ENCODE measurements at regions not wholly inside any gene's neighbourhood (a gene's known extent, or its start where the extent isn't known, plus 50 kb on each side); places are given as distances from the start of the nearest gene placed in this dataset.
A peak's percentile ranks its signal among the peaks of the same experiment; 100 is the strongest.
"Not testable (repeated sequence)": the region's sequence is repeated elsewhere in the genome, so short reads cannot be mapped to it uniquely, and the experiment has no call there.

GRCh38 chr20:20795119-20795518 lies 82.7 kb upstream of the RALGAPA2 start:
- H3K4me3 Mint-ChIP-seq: no peak overlapping the region
- H3K36me3 Mint-ChIP-seq (ENCODE audit: insufficient read depth): no peaks in the 10 kb centered on the region
- no peak overlapping the region for H3K27ac Mint-ChIP-seq
- H3K4me1 Mint-ChIP-seq (ENCODE audit: low read depth in 2 of 2): no peaks in the 10 kb centered on the region
- H3K27me3 Mint-ChIP-seq: peaks cover 12 to 64% of the 10 kb centered on the region in 2 donors
- H3K9me3 Mint-ChIP-seq: no peaks in the 10 kb centered on the region
- DNase-seq (no peak), ATAC-seq (replicated peaks) (no peak)

GRCh38 chr20:20793591-20793990 lies 81.1 kb upstream of the RALGAPA2 start:
- Mint-ChIP-seq H3K27ac (no peak overlapping the region), H3K4me1 (ENCODE audit: low read depth in 2 of 2) (no peaks in the 10 kb centered on the region), H3K9me3 (no peaks in the 10 kb centered on the region), H3K4me3 (no peak overlapping the region), H3K36me3 (ENCODE audit: insufficient read depth) (no peaks in the 10 kb centered on the region), H3K27me3 (peaks cover 12 to 75% of the 10 kb centered on the region in 2 donors)
- no peak for DNase-seq
- no peak for ATAC-seq (replicated peaks)

DNA sequence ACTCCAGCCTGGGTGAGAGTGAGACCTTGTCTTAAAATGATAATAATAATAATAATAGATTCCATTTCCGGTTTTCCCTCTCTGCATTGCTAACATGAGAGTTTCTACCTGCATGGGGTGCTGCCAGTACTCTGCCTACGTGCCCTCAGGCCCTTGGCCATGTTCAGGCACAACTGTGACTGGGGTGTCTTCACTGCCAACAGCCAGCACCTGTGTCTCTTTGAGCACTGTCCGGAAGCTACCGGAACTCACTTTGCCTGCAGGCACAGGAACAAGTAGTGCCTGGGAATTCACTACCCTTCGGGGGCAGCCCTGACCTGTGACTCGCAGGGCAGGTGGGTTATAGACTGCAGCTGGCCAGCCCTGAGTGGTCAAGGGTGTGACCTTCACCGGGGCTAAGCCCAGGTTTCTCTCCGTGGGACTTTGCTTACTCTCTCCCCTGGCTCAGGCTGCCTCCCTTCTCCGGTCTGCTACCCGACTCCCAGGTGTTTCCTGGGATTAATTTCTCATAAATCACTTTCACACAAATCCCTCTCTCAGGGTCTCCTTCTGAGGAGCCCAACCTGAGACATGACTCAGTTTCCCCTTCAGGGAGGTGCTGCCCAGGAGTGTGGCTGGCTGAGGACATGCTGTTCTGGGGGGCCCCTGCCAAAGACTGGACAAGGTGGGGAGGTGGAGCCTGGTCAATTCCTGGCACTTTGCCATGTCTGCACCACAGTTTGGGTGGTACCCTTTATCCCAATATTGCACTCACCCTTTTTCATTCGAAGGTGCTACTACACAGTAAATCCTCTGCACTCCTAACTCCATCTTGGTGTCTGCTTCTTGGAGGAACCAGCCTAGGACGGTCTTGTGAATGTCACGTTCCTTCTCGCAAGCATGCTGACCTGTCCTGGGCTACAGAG lies 79.5 kb upstream of the RALGAPA2 start:
- no peak for ATAC-seq (replicated peaks)
- Mint-ChIP-seq H3K36me3 (ENCODE audit: insufficient read depth) (no peaks in the 10 kb centered on the region), H3K27ac (no peak overlapping the region), H3K9me3 (no peaks in the 10 kb centered on the region), H3K4me3 (no peak overlapping the region), H3K27me3 (peaks cover 26 to 75% of the 10 kb centered on the region in 2 donors), H3K4me1 (ENCODE audit: low read depth in 2 of 2) (no peaks in the 10 kb centered on the region)
- no peak for DNase-seq

DNA sequence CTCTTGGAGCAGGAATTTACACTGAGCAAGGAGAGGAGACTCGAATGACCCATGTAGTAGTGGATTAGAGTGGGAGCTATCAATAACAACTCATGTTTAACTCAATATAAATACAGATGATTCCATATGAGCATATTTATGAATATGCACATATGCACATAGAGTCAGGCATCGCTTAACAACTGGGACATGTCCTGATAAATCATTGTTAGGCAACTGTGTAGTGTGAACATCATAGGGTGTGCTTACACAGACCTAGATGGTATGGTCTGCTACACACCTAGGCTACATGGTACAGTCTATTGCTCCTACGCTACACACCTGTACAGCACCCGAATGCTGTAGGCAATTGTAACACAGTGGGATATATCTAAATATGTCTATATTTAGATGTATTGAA lies 75.9 kb upstream of the RALGAPA2 start:
- DNase-seq (no peak), ATAC-seq (replicated peaks) (no peak)
- no peak overlapping the region for H3K4me3 Mint-ChIP-seq
- peaks cover 25 to 49% of the 10 kb centered on the region in 2 donors for H3K27me3 Mint-ChIP-seq
- no peak overlapping the region for H3K27ac Mint-ChIP-seq
- H3K36me3 Mint-ChIP-seq (ENCODE audit: insufficient read depth): no peaks in the 10 kb centered on the region
- H3K9me3 Mint-ChIP-seq: no peaks in the 10 kb centered on the region
- no peaks in the 10 kb centered on the region for H3K4me1 Mint-ChIP-seq (ENCODE audit: low read depth in 2 of 2)

DNA sequence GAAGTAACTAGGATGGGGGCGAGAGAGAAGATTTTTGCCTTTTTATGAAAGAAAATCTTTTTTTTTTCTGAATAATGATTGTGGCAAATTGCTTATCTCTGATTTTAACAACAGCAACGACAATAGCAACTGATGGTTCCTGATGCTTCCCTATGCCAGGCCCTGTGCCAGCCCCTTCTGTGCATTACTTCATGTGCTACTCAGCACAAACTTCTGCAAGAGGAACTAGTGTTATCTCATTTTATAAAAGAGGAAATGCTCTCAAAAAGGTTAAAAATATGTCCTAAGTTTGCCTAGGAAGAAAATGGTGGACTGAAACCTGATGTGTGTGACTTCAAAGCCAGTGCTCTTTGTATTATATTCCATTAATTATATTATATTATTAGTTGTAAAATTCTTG lies 74.0 kb upstream of the RALGAPA2 start:
- ATAC-seq (replicated peaks) (no peak), DNase-seq (no peak)
- peaks cover 17 to 34% of the 10 kb centered on the region in 2 donors for H3K27me3 Mint-ChIP-seq
- H3K4me1 Mint-ChIP-seq (ENCODE audit: low read depth in 2 of 2): no peaks in the 10 kb centered on the region
- H3K4me3 Mint-ChIP-seq: no peak overlapping the region
- H3K36me3 Mint-ChIP-seq (ENCODE audit: insufficient read depth): no peaks in the 10 kb centered on the region
- H3K9me3 Mint-ChIP-seq: no peaks in the 10 kb centered on the region
- H3K27ac Mint-ChIP-seq: no peak overlapping the region

DNA sequence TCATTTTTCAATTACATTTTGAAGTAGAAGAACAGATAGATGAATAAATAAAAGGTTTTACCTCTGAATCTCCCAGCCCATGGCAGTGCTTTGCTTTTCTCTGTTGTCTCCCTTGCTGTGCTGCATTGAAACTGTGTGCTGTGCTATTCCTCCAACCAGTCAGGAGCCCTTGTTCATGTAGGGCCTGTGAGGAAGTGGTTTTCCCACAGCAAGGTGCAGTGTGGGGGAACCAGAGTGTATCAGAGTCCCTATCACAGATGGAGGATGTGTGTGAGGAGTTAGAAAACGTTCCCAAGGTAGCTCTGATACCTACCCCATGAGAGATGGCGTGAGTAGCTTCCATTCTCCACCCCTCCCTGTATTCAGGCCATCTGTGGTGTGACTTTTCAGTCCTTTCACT lies 72.8 kb upstream of the RALGAPA2 start:
- no peak overlapping the region for H3K4me3 Mint-ChIP-seq
- H3K9me3 Mint-ChIP-seq: no peaks in the 10 kb centered on the region
- ATAC-seq (replicated peaks) (no peak), DNase-seq (no peak)
- H3K27ac Mint-ChIP-seq: no peak overlapping the region
- no peaks in the 10 kb centered on the region for H3K36me3 Mint-ChIP-seq (ENCODE audit: insufficient read depth)
- H3K27me3 Mint-ChIP-seq: peaks cover 17 to 34% of the 10 kb centered on the region in 2 donors
- H3K4me1 Mint-ChIP-seq (ENCODE audit: low read depth in 2 of 2): no peaks in the 10 kb centered on the region

DNA sequence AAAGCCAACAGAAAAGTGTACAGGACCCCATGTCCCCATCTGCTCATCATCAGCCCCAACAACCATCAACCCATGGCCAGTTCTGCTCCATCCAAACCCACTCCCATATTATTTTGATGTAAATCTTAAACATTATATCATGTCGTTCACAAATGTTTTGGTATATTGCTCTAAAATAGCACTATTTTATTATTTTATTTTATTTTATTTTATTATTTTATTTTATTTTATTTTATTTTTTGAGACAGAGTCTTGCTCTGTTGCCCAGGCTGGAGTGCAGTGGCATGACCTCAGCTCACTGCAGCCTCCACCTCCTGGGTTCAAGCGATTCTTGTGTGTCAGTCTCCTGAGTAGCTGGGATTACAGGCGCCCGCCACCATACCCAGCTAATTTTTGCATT lies 72.0 kb upstream of the RALGAPA2 start:
- not testable (repeated sequence) for H3K4me3 Mint-ChIP-seq; H3K27ac Mint-ChIP-seq; H3K4me1 Mint-ChIP-seq (ENCODE audit: low read depth in 2 of 2); H3K9me3 Mint-ChIP-seq; H3K36me3 Mint-ChIP-seq (ENCODE audit: insufficient read depth); ATAC-seq (replicated peaks); DNase-seq
- peaks cover 17 to 31% of the 10 kb centered on the region in 2 donors for H3K27me3 Mint-ChIP-seq

GRCh38 chr20:20783450-20783849 lies 71.0 kb upstream of the RALGAPA2 start:
- DNase-seq (no peak), ATAC-seq (replicated peaks) (no peak)
- H3K4me3 Mint-ChIP-seq: no peak overlapping the region
- H3K4me1 Mint-ChIP-seq (ENCODE audit: low read depth in 2 of 2): no peaks in the 10 kb centered on the region
- peaks cover 17 to 23% of the 10 kb centered on the region in 2 donors for H3K27me3 Mint-ChIP-seq
- no peaks in the 10 kb centered on the region for H3K9me3 Mint-ChIP-seq
- H3K36me3 Mint-ChIP-seq (ENCODE audit: insufficient read depth): no peaks in the 10 kb centered on the region
- no peak overlapping the region for H3K27ac Mint-ChIP-seq

DNA sequence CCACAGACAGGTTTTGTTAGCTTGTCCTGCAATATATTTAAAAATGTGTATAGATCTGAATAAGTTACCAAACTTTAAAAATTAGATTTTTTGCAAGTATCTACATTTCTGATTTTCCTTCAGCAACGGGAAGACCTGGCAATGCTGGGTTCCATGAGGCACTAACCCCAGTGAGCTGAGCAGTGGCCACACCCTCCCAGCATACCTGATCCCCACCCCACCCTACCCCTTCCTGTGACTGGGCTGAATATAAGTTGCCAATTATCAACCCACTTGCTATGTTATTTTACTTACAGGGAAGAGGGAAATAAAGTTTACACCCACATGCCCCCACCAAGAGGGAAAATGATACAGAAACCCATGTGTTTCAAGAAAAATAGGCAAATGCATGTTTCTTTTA lies 70.3 kb upstream of the RALGAPA2 start:
- Mint-ChIP-seq H3K27me3 (peaks cover 14 to 19% of the 10 kb centered on the region in 2 donors), H3K4me1 (ENCODE audit: low read depth in 2 of 2) (no peaks in the 10 kb centered on the region), H3K4me3 (no peak overlapping the region), H3K9me3 (no peaks in the 10 kb centered on the region), H3K36me3 (ENCODE audit: insufficient read depth) (no peaks in the 10 kb centered on the region), H3K27ac (no peak overlapping the region)
- no peak for ATAC-seq (replicated peaks)
- no peak for DNase-seq

GRCh38 chr20:20782231-20782630 lies 69.8 kb upstream of the RALGAPA2 start:
- Mint-ChIP-seq H3K4me1 (ENCODE audit: low read depth in 2 of 2) (no peaks in the 10 kb centered on the region), H3K4me3 (no peak overlapping the region), H3K36me3 (ENCODE audit: insufficient read depth) (no peaks in the 10 kb centered on the region), H3K27me3 (peaks cover 14% of the 10 kb centered on the region in 2 donors), H3K27ac (no peak overlapping the region), H3K9me3 (no peaks in the 10 kb centered on the region)
- DNase-seq (no peak), ATAC-seq (replicated peaks) (no peak)

DNA sequence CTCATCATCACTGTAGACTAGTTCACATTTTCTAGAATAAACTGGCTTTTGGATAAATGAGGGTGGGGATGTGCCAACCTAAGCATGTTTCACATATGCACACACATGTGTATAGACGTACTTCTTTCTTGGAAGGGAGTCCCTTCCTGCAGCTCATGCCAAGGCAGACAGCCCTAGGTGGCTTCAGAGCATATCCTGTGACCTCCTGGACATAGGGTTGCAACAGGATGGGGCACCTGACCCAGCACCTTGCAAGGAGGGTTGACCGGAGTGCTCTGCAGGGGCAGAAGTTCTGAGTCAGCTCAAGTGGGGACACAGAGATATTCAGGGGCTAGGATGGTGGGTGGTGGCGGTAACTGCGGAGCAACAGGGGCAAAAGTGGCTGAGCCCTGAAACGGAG lies 68.6 kb upstream of the RALGAPA2 start:
- Mint-ChIP-seq H3K9me3 (no peaks in the 10 kb centered on the region), H3K36me3 (ENCODE audit: insufficient read depth) (no peaks in the 10 kb centered on the region), H3K27me3 (peaks cover 15 to 18% of the 10 kb centered on the region in 2 donors), H3K27ac (no peak overlapping the region), H3K4me1 (ENCODE audit: low read depth in 2 of 2) (no peaks in the 10 kb centered on the region), H3K4me3 (no peak overlapping the region)
- no peak for ATAC-seq (replicated peaks)
- no peak for DNase-seq

GRCh38 chr20:20780127-20780824 lies 67.8 kb upstream of the RALGAPA2 start:
- no peak overlapping the region for H3K27ac Mint-ChIP-seq
- no peaks in the 10 kb centered on the region for H3K4me1 Mint-ChIP-seq (ENCODE audit: low read depth in 2 of 2)
- peaks cover 15 to 20% of the 10 kb centered on the region in 2 donors for H3K27me3 Mint-ChIP-seq
- H3K36me3 Mint-ChIP-seq (ENCODE audit: insufficient read depth): no peaks in the 10 kb centered on the region
- no peaks in the 10 kb centered on the region for H3K9me3 Mint-ChIP-seq
- no peak overlapping the region for H3K4me3 Mint-ChIP-seq
- peak; percentile 61 for ATAC-seq (replicated peaks)
- no peak for DNase-seq

- no peak for DNase-seq
- peaks cover 28 to 33% of the 10 kb centered on the region in 2 donors for H3K27me3 Mint-ChIP-seq
- H3K36me3 Mint-ChIP-seq (ENCODE audit: insufficient read depth): no peaks in the 10 kb centered on the region
- no peak overlapping the region for H3K27ac Mint-ChIP-seq
- no peak overlapping the region for H3K4me3 Mint-ChIP-seq
- no peaks in the 10 kb centered on the region for H3K9me3 Mint-ChIP-seq
- H3K4me1 Mint-ChIP-seq (ENCODE audit: low read depth in 2 of 2): no peaks in the 10 kb centered on the region
- ATAC-seq (replicated peaks): no peak
Observed at GRCh38 chr20:20778676-20779075, 66.2 kb upstream of the RALGAPA2 start.

All from effector memory CD8-positive, alpha-beta T cell (primary cell).